A549 (cell line): ENCODE measurements at regions not wholly inside any gene's neighbourhood (a gene's known extent, or its start where the extent isn't known, plus 50 kb on each side); places are given as distances from the start of the nearest gene placed in this dataset.
A peak's percentile ranks its signal among the peaks of the same experiment; 100 is the strongest.

Source experiments
- ATAC-seq, 2 experiments: fragments of 200-7000 bp in 1 of 2; fragments of >200 bp in 1 of 2; cut with Nextera tagmentation in 1 of 2; cut with Tn5 transposase in 1 of 2; 3 replicates each; pipeline versions ENCODE4 v1.8.0 to v1.9.1; 2018 to 2020; ENCODE audit warnings: mild to moderate bottlenecking in 1 of 2, moderate library complexity in 1 of 2
- CTCF ChIA-PET: fragments of 300-600 bp; sonication (Branson Sonifier 250); formaldehyde crosslinking; extraction: SDS; loops from one replicate; lab custom pipeline; 2021; ENCODE audit warnings: antibody characterized with exemption, inconsistent platforms; lab: Yijun Ruan, JAX
- POLR2A ChIA-PET: fragments of 350-600 bp; formaldehyde crosslinking; extraction: SDS; loops from one replicate; lab custom pipeline; 2021; ENCODE audit warnings: antibody characterized with exemption, inconsistent platforms; lab: Yijun Ruan, JAX
- DNase-seq, 2 experiments: peaks; one replicate each; pipeline versions ENCODE4 v3.0.0 to v3.0.0-alpha.2; 2011 to 2016; ENCODE audit warnings: low read depth in 1 of 2, low spot score in 1 of 2
- FAIRE-seq: peaks from 2 replicates; lab custom pipeline; 2011; peaks lifted over from hg19 to GRCh38; lab: Jason Lieb, UNC
- H3K27ac ChIP-seq, 2 experiments: fragments of >200 bp; sonication (Bioruptor Twin); formaldehyde crosslinking; 3 replicates each; pipeline ENCODE4 v1.5.1; 2016 to 2017
- H3K4me1 ChIP-seq: fragments of >200 bp; sonication (Bioruptor Twin); formaldehyde crosslinking; 3 replicates; pipeline ENCODE4 v1.6.1; 2016
- H3K4me2 ChIP-seq: fragments of >200 bp; sonication (Bioruptor Twin); formaldehyde crosslinking; 3 replicates; pipeline ENCODE4 v1.6.1; 2016
- H3K4me3 ChIP-seq: fragments of >200 bp; sonication (Bioruptor Twin); formaldehyde crosslinking; 3 replicates; pipeline ENCODE4 v1.5.1; 2016
- H3K9me3 ChIP-seq: fragments of >200 bp; sonication (Bioruptor Twin); formaldehyde crosslinking; 3 replicates; pipeline ENCODE4 v1.6.1; 2016
- ATOH8 ChIP-seq: fragments of 250-450 bp; sonication (Bioruptor Pico); IDR thresholded peaks from 2 replicates; pipeline ENCODE4 v1.5.0; 2020; ENCODE audit warnings: low read depth, mild to moderate bottlenecking, moderate library complexity
- CBX2 ChIP-seq: fragments of 200-600 bp; sonication (generic); IDR thresholded peaks from 2 replicates; pipeline ENCODE4 v1.6.1; 2016; ENCODE audit warnings: low read depth, mild to moderate bottlenecking, borderline replicate concordance
- CHD2 ChIP-seq: fragments of 150-350 bp; IDR thresholded peaks from 2 replicates; pipeline ENCODE4 v1.6.1; 2014; ENCODE audit warnings: low read length; ENCODE audit not compliant: partially characterized antibody
- CTCF ChIP-seq: fragments of >200 bp; sonication (Bioruptor Twin); formaldehyde crosslinking; IDR thresholded peaks from 3 replicates; pipeline ENCODE4 v1.5.1; 2016
- EHF ChIP-seq: fragments of 250-450 bp; sonication (Bioruptor Pico); IDR thresholded peaks from 2 replicates; pipeline ENCODE4 v1.5.0; 2020; ENCODE audit warnings: mild to moderate bottlenecking
- EP300 ChIP-seq, 2 experiments: fragments of >200 bp; sonication (Bioruptor Twin); formaldehyde crosslinking; IDR thresholded peaks; 2 replicates in 1 of 2; 3 replicates in 1 of 2; pipeline ENCODE4 v1.6.1; 2016 to 2017
- FOSL2 ChIP-seq, 2 experiments: fragments of 450-650 bp in 1 of 2; fragments of >200 bp in 1 of 2; sonication (Bioruptor Twin) in 1 of 2; formaldehyde crosslinking; IDR thresholded peaks; 2 replicates each; pipeline versions ENCODE4 v1.5.0 to v1.6.1; 2016 to 2020; ENCODE audit warnings: mild to moderate bottlenecking in 1 of 2, moderate library complexity in 1 of 2
- HDAC2 ChIP-seq: fragments of 200-600 bp; sonication (generic); IDR thresholded peaks from 2 replicates; pipeline ENCODE4 v1.6.1; 2016
- HEYL ChIP-seq: fragments of 250-450 bp; sonication (Bioruptor Pico); IDR thresholded peaks from 2 replicates; pipeline ENCODE4 v1.8.0; 2021; ENCODE audit warnings: mild to moderate bottlenecking, moderate library complexity
- HOXB13 ChIP-seq: fragments of 250-450 bp; sonication (Bioruptor Pico); IDR thresholded peaks from 2 replicates; pipeline ENCODE4 v1.5.0; 2020; ENCODE audit warnings: low read depth, mild to moderate bottlenecking, moderate library complexity
- HOXB5 ChIP-seq: fragments of 250-450 bp; sonication (Bioruptor Pico); IDR thresholded peaks from 2 replicates; pipeline ENCODE4 v1.5.0; 2020; ENCODE audit warnings: mild to moderate bottlenecking, moderate library complexity
- JUN ChIP-seq, 2 experiments: fragments of >200 bp; sonication (Bioruptor Twin); formaldehyde crosslinking; IDR thresholded peaks; 2 replicates in 1 of 2; 3 replicates in 1 of 2; pipeline ENCODE4 v1.6.1; 2016 to 2017
- MAFK ChIP-seq: fragments of 450-650 bp; IDR thresholded peaks from 2 replicates; pipeline ENCODE4 v1.6.1; 2014; ENCODE audit not compliant: partially characterized antibody
- NPAS2 ChIP-seq: fragments of 250-450 bp; sonication (Bioruptor Pico); IDR thresholded peaks from 2 replicates; pipeline ENCODE4 v1.8.0; 2022; ENCODE audit warnings: mild to moderate bottlenecking, moderate library complexity, borderline replicate concordance
- PHF8 ChIP-seq: fragments of 200-600 bp; sonication (generic); IDR thresholded peaks from 2 replicates; pipeline ENCODE4 v1.6.1; 2016; ENCODE audit warnings: low read depth, mild to moderate bottlenecking, antibody characterized with exemption, moderate library complexity, borderline replicate concordance
- RAD21 ChIP-seq, 2 experiments: fragments of >200 bp in 1 of 2; sonication (Bioruptor Twin) in 1 of 2; formaldehyde crosslinking in 1 of 2; IDR thresholded peaks in 1 of 2; conservative IDR thresholded peaks in 1 of 2; 2 replicates in 1 of 2; 3 replicates in 1 of 2; pipeline ENCODE4 v1.6.1; 2012 to 2018; ENCODE audit warnings: inconsistent platforms in 1 of 2
- REST ChIP-seq: fragments of 200-600 bp; sonication (generic); IDR thresholded peaks from 2 replicates; pipeline ENCODE4 v1.6.1; 2016; ENCODE audit warnings: antibody characterized with exemption, mild to moderate bottlenecking, moderate library complexity
- TP53 ChIP-seq: fragments of 250-450 bp; sonication (Bioruptor Pico); IDR thresholded peaks from 2 replicates; pipeline ENCODE4 v1.5.0; 2021; ENCODE audit warnings: mild to moderate bottlenecking, moderate library complexity
- ZC3H11A ChIP-seq: fragments of 450-650 bp; IDR thresholded peaks from 2 replicates; pipeline ENCODE4 v1.6.1; 2014; ENCODE audit warnings: antibody characterized with exemption, mild to moderate bottlenecking
- WGBS: methylation state at CpG from one replicate; pipeline ENCODE4 v1.1.6; 2017; ENCODE audit errors: missing lambda C conversion rate; 5-methylcytosine and 5-hydroxymethylcytosine counted together
- TF ChIP-seq, protein P1 (sequence below): fragments of 250-450 bp; sonication (Bioruptor Pico); IDR thresholded peaks from 2 replicates; pipeline ENCODE4 v1.5.0; 2021; ENCODE audit warnings: mild to moderate bottlenecking, moderate library complexity, borderline replicate concordance

DNA sequence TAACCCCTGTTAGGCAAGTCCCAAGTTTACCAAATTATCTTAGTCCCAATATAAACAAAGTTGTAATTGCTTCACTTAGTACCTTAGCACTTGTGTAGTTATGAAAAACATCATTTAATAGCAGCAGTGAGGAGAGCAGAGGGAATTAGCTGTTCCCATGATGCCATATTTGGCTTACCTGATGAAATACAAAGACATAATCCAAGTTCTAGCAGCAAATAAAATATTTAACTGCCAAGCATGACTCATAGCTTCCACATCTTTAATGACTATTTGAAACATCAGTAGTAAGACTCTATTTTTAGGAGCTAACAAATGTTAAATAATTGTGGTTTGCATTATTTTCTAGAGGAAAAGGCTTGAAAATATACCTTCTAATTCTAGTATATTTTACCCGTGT, 94.0 kb upstream of the MCHR2 start:
- ChIA-PET POLR2A (no interaction called here), CTCF (interaction anchor here (1.5 to 1.9 kb wide), 2 partner anchors 10 to 86 kb away, joined by 4 to 5 read pairs; no protein-coding TSS in a partner anchor)
- 35% methylated on average over 1 of the region's 1 CpG for WGBS
- ATAC-seq (no peak), DNase-seq (no peak), FAIRE-seq (no peak)
- no peaks in the 10 kb centered on the region; the same call in 2 of the 3 replicates for H3K4me1 ChIP-seq
- TF ChIP-seq HDAC2 (no peak), FOSL2 (IDR thresholded peaks at IDR 0.05) (no peak), FOSL2 (CRISPR knock-in tag; IDR thresholded peaks at IDR 0.05) (0 out of 2 replicates have a peak, but pooled peaks have one; percentile 7)
- H3K4me3 ChIP-seq: no peak overlapping the region
- H3K4me2 ChIP-seq: no peak overlapping the region
- H3K27ac ChIP-seq: no peak overlapping the region
- H3K9me3 ChIP-seq: no peaks in the 10 kb centered on the region

GRCh38 chr6:100084991-100085364, 91.0 kb upstream of the MCHR2 start:
- DNase-seq: no peak
- no peak for FAIRE-seq
- TF ChIP-seq CBX2 (no peak), HOXB5 (CRISPR knock-in tag) (no peak), REST (no peak), PHF8 (no peak), CHD2 (no peak), HOXB13 (CRISPR knock-in tag) (no peak), ZC3H11A (no peak), EP300 (IDR thresholded peaks at IDR 0.05) (no peak), TP53 (CRISPR knock-in tag) (no peak), JUN (IDR thresholded peaks at IDR 0.05) (no peak)
- Histone ChIP-seq H3K4me1 (no peaks in the 10 kb centered on the region; the same call in 2 of the 3 replicates), H3K27ac (no peak overlapping the region), H3K4me2 (no peak overlapping the region), H3K4me3 (no peak overlapping the region), H3K9me3 (no peaks in the 10 kb centered on the region)
- 51% methylated on average over 2 of the region's 2 CpGs for WGBS
- ChIA-PET CTCF (interaction anchor here (0.8 to 1.2 kb wide), 3 partner anchors 14 to 22 kb away, joined by 3 to 4 read pairs (median 3); no protein-coding TSS in a partner anchor), POLR2A (no interaction called here)
- ATAC-seq: no peak

DNA sequence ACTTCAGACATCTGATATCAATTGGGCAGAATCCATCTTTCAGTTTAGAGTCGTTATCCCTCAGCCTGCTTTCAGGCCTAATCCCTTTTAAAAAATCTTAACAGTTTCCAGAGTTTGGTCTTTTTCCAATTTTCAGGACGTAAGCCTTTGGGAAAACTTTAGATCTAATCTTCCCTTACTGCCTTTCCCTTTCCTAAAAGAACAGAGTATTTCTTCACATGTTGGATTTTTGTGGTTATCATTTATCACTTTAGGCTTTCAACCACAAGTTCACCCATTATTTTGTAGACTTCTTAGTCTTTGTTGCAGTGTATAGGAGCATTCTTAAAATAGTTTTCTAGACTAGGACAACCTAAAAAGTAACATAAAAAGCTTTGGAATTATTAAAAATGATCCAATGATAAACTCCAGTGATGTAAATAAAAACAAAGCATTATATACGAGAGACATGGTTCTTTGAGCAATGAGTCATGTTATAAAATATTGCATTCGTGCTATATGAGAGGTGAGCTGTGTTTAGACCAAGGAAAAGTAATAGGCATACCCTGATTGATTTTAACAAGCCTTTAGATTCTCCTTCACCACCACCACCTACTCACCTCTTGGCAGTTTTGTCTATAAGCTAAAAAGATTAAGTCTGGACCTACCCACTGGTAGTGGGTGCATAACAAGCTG, 90.4 kb upstream of the MCHR2 start:
- no peak overlapping the region for H3K27ac ChIP-seq
- no peaks in the 10 kb centered on the region for H3K9me3 ChIP-seq
- ChIA-PET POLR2A (no interaction called here), CTCF (interaction anchor here (0.8 to 2.7 kb wide), 4 partner anchors 15 to 217 kb away, joined by 3 to 6 read pairs (median 4); no protein-coding TSS in a partner anchor)
- 22% methylated on average over 4 of the region's 4 CpGs for WGBS
- no peak for TF ChIP-seq MAFK
- TF ChIP-seq HEYL (CRISPR knock-in tag): no peak
- H3K4me3 ChIP-seq: no peak overlapping the region
- no peak for DNase-seq
- FAIRE-seq: no peak
- ATAC-seq: no peak
- H3K4me2 ChIP-seq: no peak overlapping the region
- H3K4me1 ChIP-seq: no peaks in the 10 kb centered on the region; the same call in 2 of the 3 replicates

DNA sequence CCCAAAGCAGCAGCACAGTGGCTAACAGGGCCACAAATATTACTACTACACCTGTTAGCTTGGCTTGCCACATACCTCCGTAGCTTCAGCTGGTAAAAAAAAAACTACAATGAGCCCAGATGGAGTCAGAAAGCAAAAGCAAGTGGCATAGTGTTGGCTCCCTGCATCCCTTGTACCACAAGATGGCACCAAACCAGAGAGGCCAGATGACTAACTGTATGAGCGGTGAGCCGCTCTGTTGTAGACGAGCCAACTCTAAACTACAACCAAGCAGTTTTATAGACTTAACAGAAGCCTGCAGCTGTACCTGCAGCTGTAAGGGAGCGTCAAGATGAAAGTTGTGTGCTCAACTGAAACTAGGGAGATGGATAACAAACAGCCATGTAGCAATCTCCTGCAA, 84.5 kb upstream of the MCHR2 start:
- ATAC-seq (peak; percentile 96 to 99), DNase-seq (peak in 1 of 2 experiments; percentile 48), FAIRE-seq (no peak)
- Histone ChIP-seq H3K9me3 (no peaks in the 10 kb centered on the region), H3K4me1 (no peaks in the 10 kb centered on the region), H3K4me2 (peak overlapping the region; percentile 57), H3K27ac (no peak overlapping the region), H3K4me3 (no peak overlapping the region)
- ChIA-PET CTCF (interaction anchor here (0.6 to 1.2 kb wide), 4 partner anchors 9 to 593 kb away, joined by 3 to 5 read pairs (median 3); no protein-coding TSS in a partner anchor), POLR2A (no interaction called here)
- 8% methylated on average over 4 of the region's 5 CpGs for WGBS
- TF ChIP-seq CTCF (peak; percentile 56), TP53 (CRISPR knock-in tag) (no peak), NPAS2 (CRISPR knock-in tag) (no peak), RAD21 (conservative IDR thresholded peaks at IDR 0.05 in 1 of 2, IDR thresholded peaks at IDR 0.05 in 1 of 2) (peak; percentile 30 to 44; a peak in 3 of 5 replicates), ATOH8 (CRISPR knock-in tag) (no peak), EHF (no peak)
- TF ChIP-seq, protein P1, sequence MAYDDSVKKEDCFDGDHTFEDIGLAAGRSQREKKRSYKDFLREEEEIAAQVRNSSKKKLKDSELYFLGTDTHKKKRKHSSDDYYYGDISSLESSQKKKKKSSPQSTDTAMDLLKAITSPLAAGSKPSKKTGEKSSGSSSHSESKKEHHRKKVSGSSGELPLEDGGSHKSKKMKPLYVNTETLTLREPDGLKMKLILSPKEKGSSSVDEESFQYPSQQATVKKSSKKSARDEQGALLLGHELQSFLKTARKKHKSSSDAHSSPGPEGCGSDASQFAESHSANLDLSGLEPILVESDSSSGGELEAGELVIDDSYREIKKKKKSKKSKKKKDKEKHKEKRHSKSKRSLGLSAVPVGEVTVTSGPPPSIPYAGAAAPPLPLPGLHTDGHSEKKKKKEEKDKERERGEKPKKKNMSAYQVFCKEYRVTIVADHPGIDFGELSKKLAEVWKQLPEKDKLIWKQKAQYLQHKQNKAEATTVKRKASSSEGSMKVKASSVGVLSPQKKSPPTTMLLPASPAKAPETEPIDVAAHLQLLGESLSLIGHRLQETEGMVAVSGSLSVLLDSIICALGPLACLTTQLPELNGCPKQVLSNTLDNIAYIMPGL (CRISPR knock-in tag): no peak
